GM21367 (cell line): ENCODE measurements at regions not wholly inside any gene's neighbourhood (a gene's known extent, or its start where the extent isn't known, plus 50 kb on each side); places are given as distances from the start of the nearest gene placed in this dataset.

ENCODE experiments used
- ATAC-seq: cut with Tn5 transposase; IDR thresholded peaks from one replicate; pipeline ENCODE4 v1.9.1; 2021; ENCODE audit not compliant: unreplicated experiment

GRCh38 chr2:16150456-16151280 lies 210.3 kb downstream of the MYCN start:
- no peak for ATAC-seq

GRCh38 chr2:16149349-16150243 lies 209.2 kb downstream of the MYCN start:
- no peak for ATAC-seq

- ATAC-seq: no peak
These were observed 208.4 kb downstream of the MYCN start for GRCh38 chr2:16148632-16149348.

GRCh38 chr2:16142383-16143361 lies 202.3 kb downstream of the MYCN start:
- ATAC-seq: no peak

- ATAC-seq: no peak
These were observed 201.2 kb downstream of the MYCN start for GRCh38 chr2:16141641-16141921.

- ATAC-seq: no peak
These were observed 200.7 kb downstream of the MYCN start for GRCh38 chr2:16140771-16141640.

GRCh38 chr2:16139663-16140615 lies 199.6 kb downstream of the MYCN start:
- no peak for ATAC-seq

GRCh38 chr2:16138811-16139662 lies 198.7 kb downstream of the MYCN start:
- ATAC-seq: no peak

- ATAC-seq: no peak
These were observed 196.9 kb downstream of the MYCN start for GRCh38 chr2:16137080-16137755.

GRCh38 chr2:16136461-16137035 lies 196.2 kb downstream of the MYCN start:
- ATAC-seq: no peak

- no peak for ATAC-seq
These were observed 195.6 kb downstream of the MYCN start for GRCh38 chr2:16135913-16136310.

GRCh38 chr2:16135196-16135912 lies 195.0 kb downstream of the MYCN start:
- ATAC-seq: no peak

- ATAC-seq: no peak
These were observed 194.3 kb downstream of the MYCN start for GRCh38 chr2:16134436-16135165.

GRCh38 chr2:16130906-16131400 lies 190.6 kb downstream of the MYCN start:
- no peak for ATAC-seq

GRCh38 chr2:16130541-16130880 lies 190.2 kb downstream of the MYCN start:
- ATAC-seq: no peak
